Left lung (tissue), 4 donors: ENCODE measurements at regions not wholly inside any gene's neighbourhood (a gene's known extent, or its start where the extent isn't known, plus 50 kb on each side); places are given as distances from the start of the nearest gene placed in this dataset.

ENCODE experiments used
- ATAC-seq: fragments of 200-7000 bp; cut with Tn5 transposase; one replicate; pipeline ENCODE4 v1.9.1; 2020; ENCODE audit warnings: moderate library complexity
- DNase-seq, 4 donors: peaks; one replicate each; pipeline ENCODE4 v3.0.0-alpha.2; 2013 to 2020
- H3K27ac ChIP-seq, 2 donors: fragments of 200-600 bp; sonication (generic) in 1 of 2; one replicate each; pipeline versions ENCODE4 v1.5.0 to v1.8.0; 2020 to 2021
- H3K27me3 ChIP-seq, 2 donors: fragments of 200-600 bp; sonication (generic) in 1 of 2; one replicate each; pipeline versions ENCODE4 v1.5.0 to v1.8.0; 2020 to 2021
- H3K36me3 ChIP-seq, 2 donors: fragments of 200-600 bp; sonication (generic) in 1 of 2; one replicate each; pipeline versions ENCODE4 v1.5.0 to v1.8.0; 2020 to 2021
- H3K4me1 ChIP-seq, 2 donors: fragments of 200-600 bp; one replicate each; pipeline ENCODE4 v1.8.0; 2021
- H3K4me3 ChIP-seq, 2 donors: fragments of 200-600 bp; sonication (generic) in 1 of 2; one replicate each; pipeline versions ENCODE4 v1.5.0 to v1.8.0; 2020 to 2021; ENCODE audit warnings: mild to moderate bottlenecking in 1 of 2
- H3K9me3 ChIP-seq, 2 donors: fragments of 200-600 bp; sonication (generic) in 1 of 2; one replicate each; pipeline versions ENCODE4 v1.5.0 to v1.8.0; 2020 to 2021
- intact Hi-C, 2 donors: fragments of 100-400 bp; cut with DNase I; formaldehyde crosslinking; loops; one replicate each; pipeline versions ENCODE4 v1.11.2 to v1.14.2; 2022
- TF ChIP-seq, protein P1 (sequence below), 2 donors: fragments of 200-600 bp; sonication (generic) in 1 of 2; IDR thresholded peaks; one replicate each; pipeline versions ENCODE4 v1.5.0 to v1.8.0; 2021; ENCODE audit warnings: antibody characterized with exemption in 2 of 2
- donor health status: DM: no; HTN: yes; CAD: no.
- donor health status: DM: no; HTN: no; CAD: no.

DNA sequence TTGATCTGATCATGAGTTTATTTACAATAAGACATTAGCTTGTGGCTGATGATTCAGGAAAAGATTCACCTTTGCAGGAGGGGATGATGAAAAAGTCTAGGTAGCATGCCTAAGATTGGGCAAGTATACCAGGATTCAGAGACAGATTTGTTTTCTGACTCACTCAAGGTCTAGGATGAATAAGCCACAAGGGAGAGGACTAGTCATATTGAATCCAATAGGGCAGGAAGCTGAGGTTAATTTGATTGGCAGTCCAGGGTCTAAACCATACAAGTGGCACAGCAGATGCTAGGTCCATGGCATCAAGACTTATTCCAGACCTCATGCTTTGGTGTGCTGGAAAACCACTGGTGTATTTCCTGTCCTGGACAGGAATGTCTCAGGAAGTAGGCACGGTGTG is 1133.4 kb downstream of the XPNPEP1 start:
- intact Hi-C loops, result no loop called here
- TF ChIP-seq, protein P1, sequence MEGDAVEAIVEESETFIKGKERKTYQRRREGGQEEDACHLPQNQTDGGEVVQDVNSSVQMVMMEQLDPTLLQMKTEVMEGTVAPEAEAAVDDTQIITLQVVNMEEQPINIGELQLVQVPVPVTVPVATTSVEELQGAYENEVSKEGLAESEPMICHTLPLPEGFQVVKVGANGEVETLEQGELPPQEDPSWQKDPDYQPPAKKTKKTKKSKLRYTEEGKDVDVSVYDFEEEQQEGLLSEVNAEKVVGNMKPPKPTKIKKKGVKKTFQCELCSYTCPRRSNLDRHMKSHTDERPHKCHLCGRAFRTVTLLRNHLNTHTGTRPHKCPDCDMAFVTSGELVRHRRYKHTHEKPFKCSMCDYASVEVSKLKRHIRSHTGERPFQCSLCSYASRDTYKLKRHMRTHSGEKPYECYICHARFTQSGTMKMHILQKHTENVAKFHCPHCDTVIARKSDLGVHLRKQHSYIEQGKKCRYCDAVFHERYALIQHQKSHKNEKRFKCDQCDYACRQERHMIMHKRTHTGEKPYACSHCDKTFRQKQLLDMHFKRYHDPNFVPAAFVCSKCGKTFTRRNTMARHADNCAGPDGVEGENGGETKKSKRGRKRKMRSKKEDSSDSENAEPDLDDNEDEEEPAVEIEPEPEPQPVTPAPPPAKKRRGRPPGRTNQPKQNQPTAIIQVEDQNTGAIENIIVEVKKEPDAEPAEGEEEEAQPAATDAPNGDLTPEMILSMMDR (IDR thresholded peaks at IDR 0.05), result no peak

DNA sequence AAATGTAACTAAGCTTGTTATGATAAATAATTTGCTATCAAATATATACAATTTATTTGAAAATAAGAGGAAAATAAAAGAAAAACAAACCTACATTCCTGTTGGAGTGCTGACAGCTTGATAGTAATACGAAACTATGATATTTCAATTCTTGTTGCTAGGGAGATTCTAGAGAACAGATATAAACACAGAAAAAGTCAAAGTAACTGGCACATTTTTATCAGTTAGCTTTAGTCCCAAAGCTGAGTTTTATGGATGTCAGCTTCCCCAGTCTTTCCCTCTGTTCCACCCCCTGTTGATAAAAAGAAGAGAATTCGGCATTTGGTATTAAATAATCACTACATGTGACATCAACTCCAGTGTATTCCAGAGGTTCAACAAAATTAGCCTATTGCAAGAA is 1134.0 kb downstream of the XPNPEP1 start:
- no peak overlapping the region for H3K27ac ChIP-seq
- H3K27me3 ChIP-seq, result no peaks in the 10 kb centered on the region
- H3K4me3 ChIP-seq, result no peak overlapping the region
- intact Hi-C loops, result no loop called here
- H3K4me1 ChIP-seq, result no peaks in the 10 kb centered on the region
- peaks cover 0 to 17% of the 10 kb centered on the region in 2 donors for H3K9me3 ChIP-seq
- ATAC-seq, result no peak
- TF ChIP-seq, protein P1 (IDR thresholded peaks at IDR 0.05), result no peak
- peak in 2 of 4 donors; percentile 4 to 6 for DNase-seq
- H3K36me3 ChIP-seq, result no peaks in the 10 kb centered on the region

More for the DNA sequence above, 1133.4 kb downstream of the XPNPEP1 start:
- Histone ChIP-seq H3K9me3 (peaks cover 0 to 12% of the 10 kb centered on the region in 2 donors), H3K36me3 (no peaks in the 10 kb centered on the region), H3K4me3 (no peak overlapping the region), H3K27ac (no peak overlapping the region), H3K4me1 (no peaks in the 10 kb centered on the region), H3K27me3 (no peaks in the 10 kb centered on the region)
- DNase-seq (no peak), ATAC-seq (no peak)

DNA sequence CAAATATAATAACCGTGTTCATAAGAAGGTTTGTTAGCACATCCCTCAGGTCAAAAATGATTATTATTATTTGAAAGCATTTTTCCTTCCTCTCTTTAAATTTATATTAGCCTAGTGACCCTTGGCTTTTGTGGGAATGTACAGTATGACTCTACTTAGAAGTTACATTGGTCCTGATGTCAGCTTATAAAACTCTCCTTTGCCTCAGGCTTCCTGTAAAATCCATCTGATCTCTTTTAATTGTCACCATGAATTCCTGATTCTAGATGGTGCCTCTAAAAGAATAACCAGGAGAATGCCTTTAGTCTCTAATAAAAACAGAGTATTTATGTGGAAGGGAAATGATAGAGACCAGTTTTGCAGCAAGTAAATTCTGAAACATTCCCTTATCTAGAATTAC is 1134.4 kb downstream of the XPNPEP1 start:
- H3K9me3 ChIP-seq, result peaks cover 0 to 20% of the 10 kb centered on the region in 2 donors
- no peak overlapping the region for H3K4me3 ChIP-seq
- ATAC-seq (no peak), DNase-seq (peak in 1 of 4 donors; percentile 1)
- H3K36me3 ChIP-seq, result no peaks in the 10 kb centered on the region
- H3K27ac ChIP-seq, result no peak overlapping the region
- no peaks in the 10 kb centered on the region for H3K27me3 ChIP-seq
- intact Hi-C loops, result no loop called here
- H3K4me1 ChIP-seq, result no peaks in the 10 kb centered on the region
- TF ChIP-seq, protein P1 (IDR thresholded peaks at IDR 0.05), result no peak

DNA sequence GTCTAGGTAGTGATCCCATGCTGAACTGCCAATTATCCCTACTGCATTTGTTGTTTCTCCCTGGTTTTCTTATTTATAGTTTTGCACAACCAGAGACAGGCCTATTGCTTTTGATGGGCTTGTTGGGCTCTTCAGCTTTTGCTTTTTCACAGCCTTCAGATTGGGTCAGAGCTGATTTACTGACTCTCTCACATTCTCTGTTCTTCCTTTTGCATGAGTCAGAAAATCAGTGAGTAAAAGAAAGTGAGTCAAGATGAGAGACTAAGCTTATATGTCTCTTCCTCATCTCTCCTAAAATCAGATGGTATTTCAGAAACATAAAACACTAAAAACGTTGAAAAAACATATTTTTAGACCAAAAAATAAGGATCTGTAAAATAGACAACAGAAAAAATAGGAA is 1135.4 kb downstream of the XPNPEP1 start:
- intact Hi-C loops, result no loop called here
- no peak overlapping the region for H3K27ac ChIP-seq
- H3K4me3 ChIP-seq, result no peak overlapping the region
- H3K4me1 ChIP-seq, result no peaks in the 10 kb centered on the region
- DNase-seq, result no peak
- no peaks in the 10 kb centered on the region for H3K36me3 ChIP-seq
- TF ChIP-seq, protein P1 (IDR thresholded peaks at IDR 0.05), result no peak
- ATAC-seq, result no peak
- H3K9me3 ChIP-seq, result peaks cover 0 to 18% of the 10 kb centered on the region in 2 donors
- no peaks in the 10 kb centered on the region for H3K27me3 ChIP-seq

DNA sequence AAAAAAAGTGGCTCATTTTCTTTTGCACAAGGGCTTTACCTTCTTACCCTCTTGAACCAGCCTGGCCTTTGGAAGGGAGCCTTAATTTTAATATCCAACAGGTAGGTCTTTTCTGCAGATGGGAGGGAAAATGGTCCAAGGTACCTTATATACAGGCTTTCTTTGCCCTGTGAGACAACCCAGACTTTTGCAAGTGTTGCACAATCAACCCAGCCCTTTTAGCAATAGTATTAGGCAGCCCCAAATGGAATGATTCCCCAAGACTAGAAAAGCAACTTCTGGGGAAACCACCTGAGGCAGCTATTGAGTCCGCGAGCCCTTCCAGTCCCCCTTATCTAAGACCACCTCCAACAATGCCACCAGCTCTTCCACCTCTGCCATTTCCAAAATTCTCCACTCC is 1138.3 kb downstream of the XPNPEP1 start:
- DNase-seq (no peak), ATAC-seq (no peak)
- Histone ChIP-seq H3K27me3 (no peaks in the 10 kb centered on the region), H3K36me3 (no peaks in the 10 kb centered on the region), H3K4me1 (no peaks in the 10 kb centered on the region), H3K4me3 (no peak overlapping the region), H3K9me3 (peaks cover 0 to 18% of the 10 kb centered on the region in 2 donors), H3K27ac (no peak overlapping the region)
- intact Hi-C loops, result no loop called here
- TF ChIP-seq, protein P1 (IDR thresholded peaks at IDR 0.05), result no peak
